GM12873 (cell line): ENCODE measurements at regions not wholly inside any gene's neighbourhood (a gene's known extent, or its start where the extent isn't known, plus 50 kb on each side); places are given as distances from the start of the nearest gene placed in this dataset.

Experiments used
- CTCF ChIP-seq: IDR thresholded peaks from 2 replicates; pipeline ENCODE4 v1.5.1; 2012; ENCODE audit warnings: low read depth, mild to moderate bottlenecking, moderate library complexity, low read length, control low read depth; ENCODE audit not compliant: insufficient read depth; ENCODE audit errors: missing control alignments

- no peak for TF ChIP-seq CTCF
These were observed 1730.1 kb upstream of the PRR20A start for GRCh38 chr13:55410398-55411330.

GRCh38 chr13:55418095-55418494 lies 1722.6 kb upstream of the PRR20A start:
- TF ChIP-seq CTCF: no peak

GRCh38 chr13:55432814-55433213 lies 1707.9 kb upstream of the PRR20A start:
- no peak for TF ChIP-seq CTCF

- no peak for TF ChIP-seq CTCF
These were observed 1703.6 kb upstream of the PRR20A start for GRCh38 chr13:55437162-55437561.

GRCh38 chr13:55439450-55439849 lies 1701.3 kb upstream of the PRR20A start:
- TF ChIP-seq CTCF: no peak

GRCh38 chr13:55440465-55441085 lies 1700.1 kb upstream of the PRR20A start:
- TF ChIP-seq CTCF: no peak

GRCh38 chr13:55464222-55464621 lies 1676.5 kb upstream of the PRR20A start:
- TF ChIP-seq CTCF: no peak
